GM12878 (cell line): ENCODE measurements at regions not wholly inside any gene's neighbourhood (a gene's known extent, or its start where the extent isn't known, plus 50 kb on each side); places are given as distances from the start of the nearest gene placed in this dataset.

ENCODE experiments used
- ATAC-seq: fragments of 200-7000 bp; cut with Tn5 transposase; 3 replicates; pipeline ENCODE4 v1.9.1; 2020; ENCODE audit warnings: mild to moderate bottlenecking, moderate library complexity
- BruUV-seq: library from RNA; stranded (reverse); fragments of 400-500 nt; replicated peaks from 2 replicates; lab custom pipeline; 2021; lab: Mats Ljungman, UMichigan
- CTCF ChIA-PET: fragments of 300-600 bp; sonication (Branson Sonifier 250); formaldehyde crosslinking; extraction: SDS; loops from one replicate; lab custom pipeline; 2021; ENCODE audit warnings: inconsistent platforms; lab: Yijun Ruan, JAX
- POLR2A ChIA-PET: fragments of 350-600 bp; formaldehyde crosslinking; extraction: SDS; loops from one replicate; lab custom pipeline; 2021; ENCODE audit warnings: inconsistent platforms; lab: Charles Lee
- RAD21 ChIA-PET: fragments of 300-600 bp; sonication (Branson Sonifier 250); formaldehyde crosslinking; loops from one replicate; lab custom pipeline; 2023; ENCODE audit warnings: antibody characterized with exemption; ENCODE audit not compliant: unreplicated experiment; lab: Charles Lee
- SMC1A ChIA-PET: fragments of 300-600 bp; sonication (Branson Sonifier 250); formaldehyde crosslinking; loops from one replicate; lab custom pipeline; 2023; ENCODE audit not compliant: unreplicated experiment, uncharacterized antibody; lab: Charles Lee
- DNase-seq: peaks from one replicate; pipeline ENCODE4 v3.0.0-alpha.2; 2011; ENCODE audit warnings: low read depth, low spot score
- FAIRE-seq: peaks from 3 replicates; lab custom pipeline; 2011; peaks lifted over from hg19 to GRCh38; lab: Jason Lieb, UNC
- H2AFZ ChIP-seq: 2 replicates; pipeline ENCODE4 v1.6.0; 2011; ENCODE audit warnings: low read depth, low read length, control low read depth; ENCODE audit not compliant: control insufficient read depth
- H3K27ac ChIP-seq: 2 replicates; pipeline ENCODE4 v1.5.1; 2011; ENCODE audit warnings: control low read depth; ENCODE audit not compliant: control insufficient read depth, insufficient read depth
- H3K27me3 ChIP-seq, 2 experiments: replicated peaks in 1 of 2; 2 replicates each; pipeline versions ENCODE4 v1.6.0 to v1.6.1; 2011; ENCODE audit warnings: low read length in 1 of 2; ENCODE audit not compliant: control insufficient read depth in 2 of 2, insufficient read depth in 2 of 2
- H3K36me3 ChIP-seq, 2 experiments: 2 replicates each; pipeline ENCODE4 v1.5.1; 2011; ENCODE audit warnings: low read length in 1 of 2; ENCODE audit not compliant: control insufficient read depth in 2 of 2, insufficient read depth in 2 of 2
- H3K4me1 ChIP-seq: 2 replicates; pipeline ENCODE4 v1.6.1; 2011; ENCODE audit warnings: mild to moderate bottlenecking, low read length, moderate library complexity, mixed read lengths; ENCODE audit not compliant: control insufficient read depth, insufficient read depth
- H3K4me2 ChIP-seq: 2 replicates; pipeline ENCODE4 v1.6.0; 2011; ENCODE audit warnings: control low read depth; ENCODE audit not compliant: control insufficient read depth, insufficient read depth
- H3K4me3 ChIP-seq: fragments of 200-600 bp; sonication (generic); 2 replicates; pipeline ENCODE4 v1.5.1; 2016
- H3K79me2 ChIP-seq: 2 replicates; pipeline ENCODE4 v1.6.0; 2011; ENCODE audit warnings: low read length; ENCODE audit not compliant: control insufficient read depth, insufficient read depth
- H3K9ac ChIP-seq: 2 replicates; pipeline ENCODE4 v1.8.0; 2011; ENCODE audit warnings: low read length, control low read depth, mixed read lengths; ENCODE audit not compliant: control insufficient read depth, insufficient read depth
- H3K9me3 ChIP-seq: replicated peaks from 3 replicates; pipeline ENCODE4 v1.5.1; 2011; ENCODE audit warnings: mild to moderate bottlenecking, low read length; ENCODE audit not compliant: control insufficient read depth, insufficient read depth
- H4K20me1 ChIP-seq: 2 replicates; pipeline ENCODE4 v1.6.0; 2011; ENCODE audit not compliant: control insufficient read depth, insufficient read depth
- CEBPZ ChIP-seq: fragments of 150-350 bp; IDR thresholded peaks from 2 replicates; pipeline ENCODE4 v1.6.1; 2016; ENCODE audit warnings: low read depth, low read length
- CHD1 ChIP-seq: IDR thresholded peaks from 2 replicates; pipeline ENCODE4 v1.6.1; 2012; ENCODE audit warnings: low read depth, low read length, improper control_type of control experiment
- ETV6 ChIP-seq, 2 experiments: fragments of 450-650 bp in 1 of 2; IDR thresholded peaks in 1 of 2; conservative IDR thresholded peaks in 1 of 2; 2 replicates each; pipeline ENCODE4 v1.6.1; 2014; ENCODE audit warnings: antibody characterized with exemption in 1 of 2, borderline replicate concordance in 1 of 2, low read depth in 1 of 2, mild to moderate bottlenecking in 1 of 2, moderate library complexity in 1 of 2
- JUND ChIP-seq: IDR thresholded peaks from 2 replicates; pipeline ENCODE4 v1.6.1; 2012; ENCODE audit warnings: low read depth, mild to moderate bottlenecking, low read length, improper control_type of control experiment, moderate library complexity
- NRF1 ChIP-seq: conservative IDR thresholded peaks from 2 replicates; pipeline ENCODE4 v1.6.1; 2011; ENCODE audit warnings: mild to moderate bottlenecking, low read depth, low read length, improper control_type of control experiment
- RB1 ChIP-seq: fragments of 450-650 bp; formaldehyde crosslinking; IDR thresholded peaks from 2 replicates; pipeline ENCODE4 v1.6.1; 2017; ENCODE audit warnings: mild to moderate bottlenecking, borderline replicate concordance
- RELA ChIP-seq: fragments of 450-650 bp; IDR thresholded peaks from 2 replicates; pipeline ENCODE4 v1.8.0; 2014; ENCODE audit warnings: borderline replicate concordance; ENCODE audit not compliant: partially characterized antibody
- SMARCA5 ChIP-seq: fragments of 450-650 bp; IDR thresholded peaks from 2 replicates; pipeline ENCODE4 v1.6.1; 2017; ENCODE audit warnings: mild to moderate bottlenecking
- TCF12 ChIP-seq: IDR thresholded peaks from 2 replicates; pipeline ENCODE4 v1.6.1; 2011; ENCODE audit warnings: low read depth, mild to moderate bottlenecking, low read length
- WGBS: methylation state at CpG from one replicate; pipeline ENCODE4 v1.1.6; 2016; ENCODE audit warnings: low lambda C conversion rate; ENCODE audit not compliant: insufficient replicate concordance, insufficient coverage; ENCODE audit errors: missing lambda C conversion rate; 5-methylcytosine and 5-hydroxymethylcytosine counted together
- in situ Hi-C: fragments of 300-500 bp; cut with MboI; formaldehyde crosslinking; loops from 9 replicates; pipeline ENCODE4 v1.14.3; 2018; ENCODE audit warnings: mixed read lengths
- intact Hi-C: fragments of 100-400 bp; cut with micrococcal nuclease; formaldehyde crosslinking; loops from one replicate; pipeline ENCODE4 v1.14.2; 2022; ENCODE audit not compliant: unreplicated experiment

DNA sequence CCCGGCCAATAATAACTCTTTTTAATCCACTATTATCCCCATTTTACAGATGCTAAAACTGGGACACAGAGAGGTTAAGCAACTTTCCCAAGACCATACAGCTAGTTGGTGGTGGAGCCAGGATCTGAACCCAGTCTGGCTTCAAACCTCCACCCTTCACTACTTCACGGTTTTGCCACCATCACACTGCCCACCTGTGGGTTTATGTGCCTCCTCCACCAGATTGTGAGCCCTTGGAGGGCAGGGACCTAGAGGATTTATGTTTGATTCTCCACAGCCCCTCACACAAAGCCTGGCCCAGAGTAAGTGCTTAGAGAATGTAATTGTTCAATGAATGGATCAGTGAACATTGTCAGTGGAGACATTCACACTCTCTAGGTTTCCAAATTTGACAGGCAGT, 153.4 kb upstream of the MYCN start:
- no peaks in the 10 kb centered on the region for H3K4me1 ChIP-seq
- no peak overlapping the region for H3K9ac ChIP-seq
- H2AFZ ChIP-seq, result no peak overlapping the region
- TF ChIP-seq ETV6 (conservative IDR thresholded peaks at IDR 0.05 in 1 of 2, IDR thresholded peaks at IDR 0.05 in 1 of 2; ENCODE audit: borderline replicate concordance in 1 of 2, low read depth in 1 of 2), result no peak
- TF ChIP-seq SMARCA5, result no peak
- TF ChIP-seq CEBPZ, result no peak
- TF ChIP-seq NRF1, result no peak
- TF ChIP-seq RB1, result no peak
- no peak for TF ChIP-seq TCF12
- no peak for TF ChIP-seq CHD1
- TF ChIP-seq RELA, result no peak
- no peak for TF ChIP-seq JUND
- RAD21 ChIA-PET, result no interaction called here
- FAIRE-seq (no peak), DNase-seq (no peak), ATAC-seq (no peak)
- no peaks in the 10 kb centered on the region for H4K20me1 ChIP-seq
- H3K4me3 ChIP-seq, result no peak overlapping the region
- no TSS peak for BruUV-seq
- CTCF ChIA-PET, result no interaction called here
- SMC1A ChIA-PET, result no interaction called here
- intact Hi-C loops, result no loop called here
- POLR2A ChIA-PET, result no interaction called here
- no peaks in the 10 kb centered on the region for H3K36me3 ChIP-seq
- no peaks in the 10 kb centered on the region for H3K9me3 ChIP-seq
- H3K79me2 ChIP-seq, result no peaks in the 10 kb centered on the region
- peaks cover 0 to 2% of the 10 kb centered on the region in 2 experiments; a peak in 2 of 4 replicates for H3K27me3 ChIP-seq
- WGBS, result 64% methylated on average over 2 of the region's 2 CpGs
- H3K4me2 ChIP-seq, result no peak overlapping the region
- H3K27ac ChIP-seq, result no peak overlapping the region
- in situ Hi-C loops, result no loop called here
